ENCODE measurements at regions not wholly inside any gene's neighbourhood (a gene's known extent, or its start where the extent isn't known, plus 50 kb on each side); places are given as distances from the start of the nearest gene placed in this dataset.

GRCh38 chr16:9169094-9169493 is 77.7 kb downstream of the HAPSTR1 start:
- DNase-seq (ENCODE audit: extremely low read depth, low read depth) = no peak
- TF ChIP-seq, protein P1, sequence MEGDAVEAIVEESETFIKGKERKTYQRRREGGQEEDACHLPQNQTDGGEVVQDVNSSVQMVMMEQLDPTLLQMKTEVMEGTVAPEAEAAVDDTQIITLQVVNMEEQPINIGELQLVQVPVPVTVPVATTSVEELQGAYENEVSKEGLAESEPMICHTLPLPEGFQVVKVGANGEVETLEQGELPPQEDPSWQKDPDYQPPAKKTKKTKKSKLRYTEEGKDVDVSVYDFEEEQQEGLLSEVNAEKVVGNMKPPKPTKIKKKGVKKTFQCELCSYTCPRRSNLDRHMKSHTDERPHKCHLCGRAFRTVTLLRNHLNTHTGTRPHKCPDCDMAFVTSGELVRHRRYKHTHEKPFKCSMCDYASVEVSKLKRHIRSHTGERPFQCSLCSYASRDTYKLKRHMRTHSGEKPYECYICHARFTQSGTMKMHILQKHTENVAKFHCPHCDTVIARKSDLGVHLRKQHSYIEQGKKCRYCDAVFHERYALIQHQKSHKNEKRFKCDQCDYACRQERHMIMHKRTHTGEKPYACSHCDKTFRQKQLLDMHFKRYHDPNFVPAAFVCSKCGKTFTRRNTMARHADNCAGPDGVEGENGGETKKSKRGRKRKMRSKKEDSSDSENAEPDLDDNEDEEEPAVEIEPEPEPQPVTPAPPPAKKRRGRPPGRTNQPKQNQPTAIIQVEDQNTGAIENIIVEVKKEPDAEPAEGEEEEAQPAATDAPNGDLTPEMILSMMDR (IDR thresholded peaks at IDR 0.05; ENCODE audit: low read depth, low read length, missing control alignments) = no peak
- H3K4me3 ChIP-seq (replicated peaks; ENCODE audit: low read depth, low read length) = no peak overlapping the region

DNA sequence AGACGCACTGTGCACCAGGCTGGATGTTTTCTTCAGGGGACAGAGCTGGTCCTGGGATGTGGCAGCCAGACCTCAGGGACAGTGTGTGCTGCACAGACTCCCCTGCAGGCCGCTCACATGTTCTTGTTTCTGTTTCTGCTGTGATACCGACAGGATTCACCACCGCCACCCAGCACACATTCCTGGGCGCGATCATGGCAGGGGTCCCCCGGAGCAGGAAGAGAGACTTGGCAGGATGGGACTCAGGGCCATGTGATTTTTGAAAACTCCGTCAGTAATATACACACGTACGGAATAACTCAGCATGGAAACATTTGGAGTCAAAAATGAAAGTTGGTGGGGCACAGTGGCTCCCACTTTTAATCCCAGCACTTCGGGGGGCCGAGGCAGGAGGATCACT is 79.0 kb downstream of the HAPSTR1 start:
- TF ChIP-seq, protein P1 (IDR thresholded peaks at IDR 0.05; ENCODE audit: low read depth, low read length, missing control alignments) = no peak
- no peak overlapping the region for H3K4me3 ChIP-seq (replicated peaks; ENCODE audit: low read depth, low read length)
- DNase-seq (ENCODE audit: extremely low read depth, low read depth) = no peak

DNA sequence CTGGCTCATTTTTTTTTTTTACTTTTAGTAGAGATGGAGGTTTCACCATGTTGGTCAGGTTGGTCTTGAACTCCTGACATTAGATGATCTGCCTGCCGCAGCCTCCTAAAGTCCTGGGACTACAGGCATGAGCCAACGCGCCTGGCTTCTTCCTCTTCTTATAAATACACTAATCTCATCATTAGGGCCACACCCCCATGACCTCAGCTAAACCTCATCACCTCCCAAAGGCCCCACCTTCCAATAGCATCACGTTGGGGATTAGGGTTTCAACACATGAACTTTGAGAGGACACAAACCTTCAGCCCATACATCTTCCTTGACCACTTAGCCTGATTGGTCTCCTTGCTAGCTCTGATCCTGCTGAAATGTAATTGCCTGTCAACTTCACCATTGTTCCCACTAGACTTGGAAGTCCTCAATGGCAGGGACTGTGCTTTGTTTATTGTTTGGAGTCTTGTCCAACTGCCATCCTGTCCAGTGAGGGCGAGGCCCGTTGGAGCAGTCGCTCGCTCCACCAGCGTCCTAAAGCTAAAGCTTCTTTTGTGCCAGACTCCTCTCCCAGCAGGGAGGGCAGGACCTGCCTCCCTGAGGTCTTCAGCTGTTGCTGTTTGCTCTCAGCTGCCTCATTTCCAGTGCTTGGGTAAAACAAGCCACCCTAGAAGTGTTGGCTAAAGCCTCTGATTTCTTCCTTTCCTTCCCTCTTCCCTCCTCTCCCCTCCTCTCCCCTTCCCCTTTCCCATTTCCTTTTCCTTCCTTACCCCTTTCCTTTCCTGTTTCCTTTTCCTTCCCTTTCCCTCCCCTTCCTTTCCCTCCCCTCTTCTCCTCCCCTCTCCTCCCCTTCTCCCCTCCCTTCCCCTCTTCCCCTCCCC is 85.3 kb downstream of the HAPSTR1 start:
- DNase-seq (ENCODE audit: extremely low read depth, low read depth) = no peak
- TF ChIP-seq, protein P1 (IDR thresholded peaks at IDR 0.05; ENCODE audit: low read depth, low read length, missing control alignments) = no peak
- H3K4me3 ChIP-seq (replicated peaks; ENCODE audit: low read depth, low read length) = no peak overlapping the region

DNA sequence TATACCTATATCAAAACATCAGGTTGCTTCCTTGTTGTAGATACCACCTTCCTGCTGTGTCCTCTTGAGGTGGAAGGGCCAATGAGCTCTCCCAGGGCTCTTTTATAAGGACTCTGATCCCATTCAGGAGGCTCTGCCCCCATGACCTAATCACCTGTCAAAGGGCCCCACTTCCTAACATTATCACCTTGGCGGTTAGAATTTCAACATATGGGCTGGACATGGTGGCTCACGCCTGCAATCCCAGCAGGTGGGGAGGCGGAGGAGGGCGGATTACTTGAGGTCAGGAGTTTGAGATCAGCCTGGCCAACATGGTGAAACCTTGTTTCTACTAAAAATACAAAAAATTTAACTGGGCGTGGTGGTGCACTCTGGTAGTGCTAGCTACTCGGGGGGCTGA is 86.4 kb downstream of the HAPSTR1 start:
- DNase-seq (ENCODE audit: extremely low read depth, low read depth) = no peak
- no peak overlapping the region for H3K4me3 ChIP-seq (replicated peaks; ENCODE audit: low read depth, low read length)
- TF ChIP-seq, protein P1 (IDR thresholded peaks at IDR 0.05; ENCODE audit: low read depth, low read length, missing control alignments) = no peak

- no peak overlapping the region for H3K4me3 ChIP-seq (replicated peaks; ENCODE audit: low read depth, low read length)
- DNase-seq (ENCODE audit: extremely low read depth, low read depth) = no peak
- TF ChIP-seq, protein P1 (IDR thresholded peaks at IDR 0.05; ENCODE audit: low read depth, low read length, missing control alignments) = no peak
These were observed 92.4 kb downstream of the HAPSTR1 start for GRCh38 chr16:9183682-9184353.

GRCh38 chr16:9184354-9184690 is 92.9 kb downstream of the HAPSTR1 start:
- TF ChIP-seq, protein P1 (IDR thresholded peaks at IDR 0.05; ENCODE audit: low read depth, low read length, missing control alignments) = no peak
- no peak for DNase-seq (ENCODE audit: extremely low read depth, low read depth)
- H3K4me3 ChIP-seq (replicated peaks; ENCODE audit: low read depth, low read length) = no peak overlapping the region
